ENCODE measurements at regions not wholly inside any gene's neighbourhood (a gene's known extent, or its start where the extent isn't known, plus 50 kb on each side); places are given as distances from the start of the nearest gene placed in this dataset.

DNA sequence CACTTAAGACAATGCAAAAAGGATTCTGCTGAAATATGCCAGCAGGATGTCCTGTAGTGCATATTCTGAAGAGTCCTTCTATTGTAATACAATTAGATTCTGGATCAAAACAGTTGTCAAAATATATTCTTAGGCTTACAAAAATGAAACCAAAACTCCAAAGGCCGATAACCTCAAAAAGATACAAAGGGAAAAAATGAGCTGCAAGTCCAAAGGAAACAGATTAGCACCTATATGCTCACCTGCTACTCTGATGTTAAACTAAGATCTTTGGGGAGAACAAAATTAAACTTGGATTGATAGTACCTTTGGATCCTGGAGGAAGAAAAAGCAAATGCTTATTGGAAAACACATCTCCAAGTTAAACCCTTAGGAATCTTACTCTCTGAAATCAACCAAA lies 397.1 kb downstream of the SPATA31D1 start:
- TF ChIP-seq, protein P1, sequence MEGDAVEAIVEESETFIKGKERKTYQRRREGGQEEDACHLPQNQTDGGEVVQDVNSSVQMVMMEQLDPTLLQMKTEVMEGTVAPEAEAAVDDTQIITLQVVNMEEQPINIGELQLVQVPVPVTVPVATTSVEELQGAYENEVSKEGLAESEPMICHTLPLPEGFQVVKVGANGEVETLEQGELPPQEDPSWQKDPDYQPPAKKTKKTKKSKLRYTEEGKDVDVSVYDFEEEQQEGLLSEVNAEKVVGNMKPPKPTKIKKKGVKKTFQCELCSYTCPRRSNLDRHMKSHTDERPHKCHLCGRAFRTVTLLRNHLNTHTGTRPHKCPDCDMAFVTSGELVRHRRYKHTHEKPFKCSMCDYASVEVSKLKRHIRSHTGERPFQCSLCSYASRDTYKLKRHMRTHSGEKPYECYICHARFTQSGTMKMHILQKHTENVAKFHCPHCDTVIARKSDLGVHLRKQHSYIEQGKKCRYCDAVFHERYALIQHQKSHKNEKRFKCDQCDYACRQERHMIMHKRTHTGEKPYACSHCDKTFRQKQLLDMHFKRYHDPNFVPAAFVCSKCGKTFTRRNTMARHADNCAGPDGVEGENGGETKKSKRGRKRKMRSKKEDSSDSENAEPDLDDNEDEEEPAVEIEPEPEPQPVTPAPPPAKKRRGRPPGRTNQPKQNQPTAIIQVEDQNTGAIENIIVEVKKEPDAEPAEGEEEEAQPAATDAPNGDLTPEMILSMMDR (IDR thresholded peaks at IDR 0.05), result no peak
- no peak for TF ChIP-seq EZH2 (IDR thresholded peaks at IDR 0.05)
